Omental fat pad (tissue), 3 donors: ENCODE measurements at regions not wholly inside any gene's neighbourhood (a gene's known extent, or its start where the extent isn't known, plus 50 kb on each side); places are given as distances from the start of the nearest gene placed in this dataset.
A peak's percentile ranks its signal among the peaks of the same experiment; 100 is the strongest.

Experiments
- ATAC-seq: fragments of 150-250 bp; one replicate; pipeline ENCODE4 v1.9.1; 2016; ENCODE audit warnings: mild to moderate bottlenecking, moderate library complexity; ENCODE audit not compliant: low FRiP score
- DNase-seq: peaks from one replicate; pipeline ENCODE4 v3.0.0-alpha.2; 2019; ENCODE audit warnings: low spot score
- CTCF ChIP-seq, 3 donors: fragments of 450-650 bp; IDR thresholded peaks; one replicate each; pipeline ENCODE4 v1.5.1; 2016 to 2017; ENCODE audit warnings: antibody characterized with exemption in 3 of 3, mild to moderate bottlenecking in 3 of 3, moderate library complexity in 2 of 3

- no peak for DNase-seq
- ATAC-seq: no peak
- TF ChIP-seq CTCF (IDR thresholded peaks at IDR 0.05): no peak
These were observed 249.3 kb upstream of the AGAP1 start for GRCh38 chr2:235244255-235245220.

GRCh38 chr2:235247001-235247400 lies 246.8 kb upstream of the AGAP1 start:
- no peak for DNase-seq
- no peak for TF ChIP-seq CTCF (IDR thresholded peaks at IDR 0.05)
- no peak for ATAC-seq

- ATAC-seq (no peak), DNase-seq (no peak)
- no peak for TF ChIP-seq CTCF (IDR thresholded peaks at IDR 0.05)
These were observed 238.2 kb upstream of the AGAP1 start for GRCh38 chr2:235255693-235256092.

- DNase-seq (no peak), ATAC-seq (no peak)
- no peak for TF ChIP-seq CTCF (IDR thresholded peaks at IDR 0.05)
These were observed 236.3 kb upstream of the AGAP1 start for GRCh38 chr2:235257590-235257989.

GRCh38 chr2:235262750-235263149 lies 231.1 kb upstream of the AGAP1 start:
- TF ChIP-seq CTCF (IDR thresholded peaks at IDR 0.05): no peak
- ATAC-seq (no peak), DNase-seq (no peak)

GRCh38 chr2:235263205-235264120 lies 230.4 kb upstream of the AGAP1 start:
- DNase-seq: peak; percentile 32
- ATAC-seq: peak; percentile 63
- no peak for TF ChIP-seq CTCF (IDR thresholded peaks at IDR 0.05)
